ENCODE measurements at regions not wholly inside any gene's neighbourhood (a gene's known extent, or its start where the extent isn't known, plus 50 kb on each side); places are given as distances from the start of the nearest gene placed in this dataset.

DNA sequence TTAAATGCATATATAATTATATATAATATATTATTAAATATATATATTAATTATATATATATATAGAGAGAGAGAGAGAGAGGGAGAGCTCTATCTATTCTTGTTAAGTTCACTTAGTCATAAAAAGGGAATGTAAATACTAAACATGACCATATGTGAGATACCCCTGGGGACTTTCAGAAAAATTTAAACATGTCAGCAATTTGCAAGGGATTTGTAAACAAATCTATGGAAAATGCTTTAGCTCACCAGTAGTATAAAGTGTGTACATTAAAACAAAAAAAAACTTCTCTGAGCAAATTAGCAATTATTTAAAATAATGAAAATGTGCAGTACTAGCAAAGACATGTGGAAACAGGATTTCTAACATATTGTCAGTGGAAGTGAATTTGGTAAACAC lies 1755.5 kb downstream of the PCDH19 start:
- no peak for DNase-seq

Data from Kasumi-1 (cell line).